ENCODE measurements at regions not wholly inside any gene's neighbourhood (a gene's known extent, or its start where the extent isn't known, plus 50 kb on each side); places are given as distances from the start of the nearest gene placed in this dataset.

GRCh38 chrX:113222305-113222704 lies 381.7 kb upstream of the AMOT start:
- no peak for TF ChIP-seq ZNF501 (CRISPR knock-in tag; IDR thresholded peaks at IDR 0.05)
- TF ChIP-seq HDAC2 (CRISPR knock-in tag; IDR thresholded peaks at IDR 0.05) = no peak
- TF ChIP-seq YY1 (IDR thresholded peaks at IDR 0.05; ENCODE audit: insufficient read depth, insufficient replicate concordance, low read depth, low read length) = no peak
- TF ChIP-seq ZNF572 (CRISPR knock-in tag; IDR thresholded peaks at IDR 0.05) = no peak
- no peak for TF ChIP-seq CTCF (CRISPR knock-in tag; IDR thresholded peaks at IDR 0.05)
